NT2/D1 (cell line): ENCODE measurements at regions not wholly inside any gene's neighbourhood (a gene's known extent, or its start where the extent isn't known, plus 50 kb on each side); places are given as distances from the start of the nearest gene placed in this dataset.
A peak's percentile ranks its signal among the peaks of the same experiment; 100 is the strongest.

Source experiments
- DNase-seq: peaks from one replicate; pipeline ENCODE4 v3.0.0-alpha.2; 2011; ENCODE audit warnings: low read depth, low spot score
- H3K27me3 ChIP-seq: 2 replicates; pipeline ENCODE4 v1.6.0; 2011; ENCODE audit warnings: mild to moderate bottlenecking; ENCODE audit not compliant: insufficient read length, insufficient read depth
- H3K36me3 ChIP-seq: 2 replicates; pipeline ENCODE4 v1.6.1; 2011; ENCODE audit warnings: mild to moderate bottlenecking, low read length, mixed read lengths; ENCODE audit not compliant: insufficient read depth, insufficient read length
- H3K4me1 ChIP-seq: 2 replicates; pipeline ENCODE4 v1.5.1; 2011; ENCODE audit not compliant: insufficient read depth, insufficient read length
- H3K4me3 ChIP-seq: 2 replicates; pipeline ENCODE4 v1.5.1; 2011; ENCODE audit warnings: low read depth; ENCODE audit not compliant: insufficient read length
- H3K9ac ChIP-seq: 2 replicates; pipeline ENCODE4 v1.6.0; 2011; ENCODE audit warnings: low read depth; ENCODE audit not compliant: insufficient read length
- H3K9me3 ChIP-seq: 2 replicates; pipeline ENCODE4 v1.5.1; 2011; ENCODE audit warnings: mild to moderate bottlenecking, low read length; ENCODE audit not compliant: insufficient read depth
- SUZ12 ChIP-seq: IDR thresholded peaks from 2 replicates; pipeline ENCODE4 v1.6.1; 2011; ENCODE audit not compliant: insufficient read length, insufficient read depth; ENCODE audit errors: extremely low read depth
- YY1 ChIP-seq: IDR thresholded peaks from 2 replicates; pipeline ENCODE4 v1.6.1; 2011; ENCODE audit not compliant: insufficient read length, insufficient read depth
- ZNF274 ChIP-seq: IDR thresholded peaks from 2 replicates; pipeline ENCODE4 v1.6.1; 2011; ENCODE audit warnings: mild to moderate bottlenecking, low read depth, low read length

GRCh38 chr1:163745204-163745603 lies 423.4 kb downstream of the NUF2 start:
- TF ChIP-seq ZNF274: no peak
- no peak for TF ChIP-seq SUZ12
- no peak for TF ChIP-seq YY1
- no peak overlapping the region for H3K9ac ChIP-seq
- no peak overlapping the region for H3K4me3 ChIP-seq
- H3K4me1 ChIP-seq: no peaks in the 10 kb centered on the region
- no peak for DNase-seq
- no peaks in the 10 kb centered on the region for H3K27me3 ChIP-seq
- no peaks in the 10 kb centered on the region for H3K36me3 ChIP-seq
- H3K9me3 ChIP-seq: no peaks in the 10 kb centered on the region

GRCh38 chr1:163747261-163747660 lies 425.5 kb downstream of the NUF2 start:
- no peaks in the 10 kb centered on the region for H3K27me3 ChIP-seq
- H3K9ac ChIP-seq: no peak overlapping the region
- no peaks in the 10 kb centered on the region for H3K4me1 ChIP-seq
- TF ChIP-seq SUZ12 (no peak), YY1 (no peak), ZNF274 (no peak)
- no peak overlapping the region for H3K4me3 ChIP-seq
- no peaks in the 10 kb centered on the region for H3K9me3 ChIP-seq
- no peaks in the 10 kb centered on the region for H3K36me3 ChIP-seq
- DNase-seq: peak; percentile 55

DNA sequence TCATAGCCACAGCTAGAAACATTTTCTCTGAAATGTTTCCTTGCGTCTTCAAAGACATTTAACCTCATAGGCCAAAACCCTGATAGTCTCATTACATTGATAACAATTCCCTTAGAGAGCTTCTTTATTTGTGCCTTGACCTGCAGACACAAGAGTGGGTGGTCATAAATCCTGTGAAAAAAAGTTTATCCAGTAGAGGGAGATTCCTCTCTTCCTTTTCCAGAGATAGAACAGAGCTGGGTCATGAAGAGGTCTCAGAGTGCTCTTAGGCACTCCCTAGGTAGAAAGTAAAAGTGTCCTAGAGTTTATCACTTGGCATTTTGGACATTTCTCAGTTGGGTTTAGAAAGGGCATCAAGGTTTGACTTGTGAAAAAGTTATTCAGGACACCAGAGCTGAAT lies 426.1 kb downstream of the NUF2 start:
- H3K9ac ChIP-seq: no peak overlapping the region
- no peaks in the 10 kb centered on the region for H3K27me3 ChIP-seq
- H3K4me3 ChIP-seq: no peak overlapping the region
- H3K36me3 ChIP-seq: no peaks in the 10 kb centered on the region
- H3K9me3 ChIP-seq: no peaks in the 10 kb centered on the region
- H3K4me1 ChIP-seq: no peaks in the 10 kb centered on the region
- no peak for DNase-seq
- TF ChIP-seq SUZ12: no peak
- TF ChIP-seq ZNF274: no peak
- no peak for TF ChIP-seq YY1

- Histone ChIP-seq H3K27me3 (no peaks in the 10 kb centered on the region), H3K9me3 (peaks cover 30% of the 10 kb centered on the region), H3K4me3 (no peak overlapping the region), H3K36me3 (no peaks in the 10 kb centered on the region), H3K4me1 (no peaks in the 10 kb centered on the region), H3K9ac (no peak overlapping the region)
- DNase-seq: no peak
- no peak for TF ChIP-seq SUZ12
- TF ChIP-seq ZNF274: no peak
- TF ChIP-seq YY1: no peak
Observed at GRCh38 chr1:163758977-163759670, 437.4 kb downstream of the NUF2 start.

- Histone ChIP-seq H3K27me3 (no peaks in the 10 kb centered on the region), H3K9me3 (peaks cover 19% of the 10 kb centered on the region)
- no peak for DNase-seq
Observed at GRCh38 chr1:163761898-163762297, 440.1 kb downstream of the NUF2 start.

DNA sequence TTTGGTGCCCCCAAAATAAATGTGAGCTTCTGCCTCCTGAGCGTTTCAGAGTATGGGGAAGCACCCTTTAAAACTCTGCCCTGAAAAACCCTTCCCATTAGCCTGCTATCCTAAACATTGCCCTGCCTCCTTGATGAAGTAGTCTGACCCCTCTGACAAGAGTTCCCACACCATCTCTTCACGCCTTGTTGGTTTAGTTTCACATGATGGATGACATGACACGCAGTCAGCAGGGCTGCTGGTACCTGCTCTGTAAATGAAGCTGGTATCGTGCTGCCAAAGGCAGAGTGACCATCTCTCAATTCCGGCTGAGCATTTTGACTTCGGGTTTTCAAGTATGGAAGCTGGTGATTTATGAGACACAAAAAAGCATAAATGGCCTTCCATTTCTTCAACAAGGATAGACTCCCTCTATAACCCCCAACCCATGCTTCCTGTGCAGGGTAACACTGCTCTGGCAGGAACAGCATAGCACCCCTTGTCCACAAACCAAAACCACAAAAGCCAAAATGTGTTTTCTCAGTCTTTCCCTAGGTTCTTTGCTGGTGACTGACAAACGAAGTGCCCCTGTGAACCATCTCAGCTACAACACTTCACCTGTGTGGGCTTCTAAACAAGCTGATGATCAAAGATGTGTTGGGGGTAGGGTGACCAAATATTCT lies 444.6 kb downstream of the NUF2 start:
- Histone ChIP-seq H3K9me3 (no peaks in the 10 kb centered on the region), H3K4me3 (no peak overlapping the region), H3K27me3 (no peaks in the 10 kb centered on the region), H3K4me1 (no peaks in the 10 kb centered on the region), H3K36me3 (no peaks in the 10 kb centered on the region), H3K9ac (no peak overlapping the region)
- TF ChIP-seq YY1 (no peak), ZNF274 (no peak), SUZ12 (no peak)
- DNase-seq: no peak

More at GRCh38 chr1:163761898-163762297, 440.1 kb downstream of the NUF2 start:
- H3K4me3 ChIP-seq: no peak overlapping the region
- H3K4me1 ChIP-seq: no peaks in the 10 kb centered on the region
- H3K9ac ChIP-seq: no peak overlapping the region
- TF ChIP-seq ZNF274: no peak
- no peak for TF ChIP-seq YY1
- TF ChIP-seq SUZ12: no peak
- H3K36me3 ChIP-seq: no peaks in the 10 kb centered on the region

DNA sequence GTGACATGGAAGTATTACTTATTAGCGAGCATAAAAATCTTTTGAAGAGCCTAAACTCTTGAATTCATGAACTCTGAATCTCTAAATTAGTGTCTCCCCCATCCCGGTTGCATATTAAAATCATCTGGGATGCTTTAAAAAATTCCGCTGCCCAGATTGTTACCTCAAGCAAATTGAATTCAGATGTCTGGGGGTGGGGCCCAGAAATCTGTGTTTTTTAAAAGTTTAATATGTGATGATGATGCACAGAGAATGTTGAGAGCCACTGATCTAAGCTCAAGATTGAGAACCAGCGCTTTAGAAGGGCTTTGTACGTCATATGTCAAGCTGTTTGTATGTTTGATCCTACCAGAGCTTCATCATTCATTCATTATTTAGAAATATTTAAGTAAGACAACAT lies 446.8 kb downstream of the NUF2 start:
- Histone ChIP-seq H3K27me3 (no peaks in the 10 kb centered on the region), H3K4me1 (no peaks in the 10 kb centered on the region), H3K9ac (no peak overlapping the region), H3K36me3 (no peaks in the 10 kb centered on the region), H3K9me3 (no peaks in the 10 kb centered on the region), H3K4me3 (no peak overlapping the region)
- TF ChIP-seq SUZ12: no peak
- TF ChIP-seq ZNF274: no peak
- TF ChIP-seq YY1: no peak
- no peak for DNase-seq

DNA sequence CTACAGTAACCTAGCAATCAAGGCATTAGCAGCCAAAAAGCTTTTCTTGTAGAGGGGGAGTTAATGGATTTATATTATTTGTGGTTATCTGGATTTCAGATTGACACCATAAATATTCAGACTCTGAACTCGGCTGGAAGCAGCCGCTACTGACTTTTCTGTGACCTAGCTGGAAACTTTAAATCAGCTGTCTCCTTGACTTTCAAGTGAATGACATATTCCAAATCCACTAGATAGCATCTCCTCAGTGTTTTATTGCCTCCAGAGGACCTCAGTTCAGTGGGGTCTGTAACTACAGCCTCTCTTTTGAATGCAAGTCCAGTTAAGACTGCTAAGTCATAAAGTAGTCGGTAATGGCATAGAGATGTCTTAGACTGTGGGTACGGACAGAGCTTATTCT lies 448.5 kb downstream of the NUF2 start:
- no peaks in the 10 kb centered on the region for H3K9me3 ChIP-seq
- no peak for DNase-seq
- H3K27me3 ChIP-seq: no peaks in the 10 kb centered on the region
- H3K9ac ChIP-seq: no peak overlapping the region
- no peak overlapping the region for H3K4me3 ChIP-seq
- TF ChIP-seq SUZ12: no peak
- no peak for TF ChIP-seq ZNF274
- no peak for TF ChIP-seq YY1
- no peaks in the 10 kb centered on the region for H3K36me3 ChIP-seq
- no peaks in the 10 kb centered on the region for H3K4me1 ChIP-seq
